ENCODE measurements at regions not wholly inside any gene's neighbourhood (a gene's known extent, or its start where the extent isn't known, plus 50 kb on each side); places are given as distances from the start of the nearest gene placed in this dataset.
"Not testable (repeated sequence)": the region's sequence is repeated elsewhere in the genome, so short reads cannot be mapped to it uniquely, and the experiment has no call there.

DNA sequence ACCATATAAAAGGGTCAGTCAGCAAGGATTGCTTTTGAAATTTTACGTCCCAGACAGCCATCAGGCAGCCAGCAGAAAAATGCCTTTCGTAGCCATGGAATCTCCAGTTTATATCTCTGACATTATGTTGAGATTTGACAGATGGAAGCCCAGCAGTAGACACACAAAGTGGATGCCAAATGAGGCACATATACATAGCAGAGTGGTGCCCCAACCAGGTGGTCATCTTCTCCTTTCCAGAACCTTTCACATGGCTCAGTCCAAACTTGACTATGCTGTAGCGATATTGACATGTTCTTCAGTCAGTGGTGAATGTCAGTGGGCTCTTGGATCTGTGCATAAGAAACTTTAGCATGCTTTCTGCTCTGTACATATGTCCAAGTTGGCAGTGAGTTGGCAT, 123.3 kb upstream of the GBE1 start:
- in situ Hi-C loops (cut with HindIII; ENCODE audit: low sequenced_read_pairs), result no loop called here

DNA sequence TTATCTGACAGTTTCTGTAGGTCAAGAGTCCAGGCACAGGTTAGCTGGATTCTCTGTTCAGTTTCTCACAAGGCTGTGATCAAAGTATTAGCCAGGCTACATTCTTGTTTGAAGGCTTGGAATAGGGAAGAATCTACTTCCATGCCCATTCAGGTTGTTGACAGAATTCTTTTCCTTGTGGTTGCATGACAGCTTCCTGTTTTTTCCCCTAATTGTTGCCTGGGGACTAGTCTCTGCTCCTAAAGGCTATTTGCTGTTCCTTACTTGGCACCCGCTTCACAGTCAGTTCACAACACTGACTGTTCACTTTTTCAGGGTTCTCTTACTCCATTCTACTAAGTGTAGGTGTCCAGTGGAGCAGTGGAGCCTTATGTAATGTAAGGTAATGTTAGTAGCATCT, 115.4 kb upstream of the GBE1 start:
- in situ Hi-C loops (cut with HindIII; ENCODE audit: low sequenced_read_pairs), result no loop called here

DNA sequence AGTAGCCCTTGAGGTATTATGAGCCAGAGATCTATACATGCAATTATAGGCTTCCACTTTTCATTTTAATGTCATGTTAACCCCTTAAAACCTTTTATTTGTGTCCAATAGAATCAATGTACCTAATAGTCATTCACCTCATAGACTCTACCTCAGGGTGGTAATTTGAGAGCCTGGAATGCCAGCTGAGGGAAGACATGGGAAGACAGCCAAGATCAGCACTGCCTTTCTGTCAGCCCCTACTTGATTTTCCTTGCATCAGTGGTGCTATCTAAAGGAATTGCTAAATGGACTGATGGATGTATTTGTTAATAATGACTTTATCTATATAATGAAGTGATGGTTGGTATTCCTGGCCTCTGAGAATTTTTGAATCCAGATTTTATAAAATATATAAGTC, 113.3 kb upstream of the GBE1 start:
- in situ Hi-C loops (cut with HindIII; ENCODE audit: low sequenced_read_pairs), result no loop called here

DNA sequence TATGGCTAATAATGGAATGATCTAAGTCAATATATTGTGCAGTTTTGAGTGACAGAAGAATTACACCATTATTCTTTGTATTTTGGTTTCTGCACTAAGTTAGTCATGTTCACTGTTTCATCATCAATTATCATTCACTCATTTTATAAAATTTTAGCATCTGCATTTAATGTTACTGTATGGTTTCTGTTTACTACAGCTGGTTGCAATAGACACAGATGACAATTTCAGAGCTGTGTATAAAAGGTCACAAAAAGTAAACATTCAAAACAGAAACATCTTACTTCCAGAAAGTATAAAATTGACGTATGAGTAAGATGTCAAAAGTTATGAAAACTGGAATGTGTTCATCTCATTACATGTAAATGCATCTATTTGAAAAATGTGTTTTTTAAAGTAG, 111.1 kb upstream of the GBE1 start:
- in situ Hi-C loops (cut with HindIII; ENCODE audit: low sequenced_read_pairs), result no loop called here

DNA sequence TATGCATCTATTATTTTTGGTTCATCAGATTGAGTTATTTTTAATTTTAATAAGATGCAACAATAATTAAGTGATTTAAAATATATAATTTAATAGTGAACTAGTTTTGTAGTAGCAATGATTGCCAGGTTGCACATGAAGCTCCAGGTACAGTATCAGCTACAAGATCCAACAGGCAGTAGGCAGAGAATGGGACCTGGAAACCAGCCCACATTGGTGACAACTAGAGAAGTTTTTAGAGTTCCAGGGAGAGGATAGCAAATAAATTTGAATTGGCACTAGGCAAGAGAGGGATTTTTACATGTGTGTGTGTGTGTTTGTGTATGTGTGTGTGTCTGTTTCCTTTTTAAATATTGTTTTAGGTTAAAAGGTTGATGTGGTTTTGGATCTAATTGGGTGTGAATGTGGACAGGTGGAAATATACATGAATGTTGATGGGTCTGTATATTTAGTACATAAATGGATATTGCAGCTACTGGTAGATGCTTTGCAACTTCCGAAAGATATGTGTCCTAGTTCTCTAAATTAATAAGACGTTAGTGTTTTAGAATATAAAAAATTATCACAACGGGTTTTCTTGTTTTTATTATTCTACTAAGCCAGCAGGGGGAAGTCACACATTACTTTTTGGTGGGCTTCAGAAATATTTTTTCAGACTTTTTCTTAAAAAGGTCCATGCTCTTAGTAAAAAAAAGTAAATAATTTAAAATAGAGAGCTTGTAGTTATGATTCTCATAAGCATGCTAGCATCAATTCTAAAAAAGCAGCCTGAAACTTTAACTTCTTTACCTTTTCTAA, 110.1 kb upstream of the GBE1 start:
- in situ Hi-C loops (cut with HindIII; ENCODE audit: low sequenced_read_pairs), result no loop called here

DNA sequence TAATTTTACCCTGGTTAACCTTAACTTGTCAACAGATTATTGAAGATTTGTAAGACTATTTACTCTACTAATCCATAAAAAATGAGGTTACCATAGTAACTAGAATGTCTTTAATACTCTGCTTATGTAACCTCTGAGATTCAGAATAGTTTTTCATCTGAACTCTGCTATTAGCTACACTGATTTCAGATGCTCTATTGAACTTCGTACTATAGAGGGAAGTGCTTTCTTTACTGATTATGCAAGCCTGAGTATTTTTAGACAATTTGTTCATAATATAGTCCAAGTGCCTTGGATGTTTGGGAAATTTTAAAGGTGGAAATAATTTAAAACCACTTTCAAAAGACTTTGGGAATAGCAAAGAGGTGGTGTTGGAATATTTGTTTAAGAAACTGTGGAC, 107.9 kb upstream of the GBE1 start:
- in situ Hi-C loops (cut with HindIII; ENCODE audit: low sequenced_read_pairs), result no loop called here

DNA sequence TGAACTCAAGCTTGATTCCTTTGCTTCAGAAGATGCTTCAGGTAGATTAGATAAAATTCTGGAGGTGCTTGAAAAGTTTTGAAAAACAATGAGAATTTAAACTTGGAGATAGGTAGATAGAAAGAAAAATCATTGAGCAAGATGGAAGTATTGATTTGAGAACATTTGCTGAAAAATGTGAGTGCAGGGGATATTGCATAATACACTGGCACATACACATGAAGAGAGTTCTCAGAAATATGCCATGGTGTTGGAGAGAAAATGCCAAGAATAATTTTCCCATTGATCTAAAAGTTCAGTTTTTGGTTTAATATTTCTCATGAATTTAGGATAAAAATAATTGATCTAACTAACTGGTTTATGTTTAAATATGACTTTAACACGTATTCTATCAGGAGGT, 107.2 kb upstream of the GBE1 start:
- in situ Hi-C loops (cut with HindIII; ENCODE audit: low sequenced_read_pairs), result no loop called here

DNA sequence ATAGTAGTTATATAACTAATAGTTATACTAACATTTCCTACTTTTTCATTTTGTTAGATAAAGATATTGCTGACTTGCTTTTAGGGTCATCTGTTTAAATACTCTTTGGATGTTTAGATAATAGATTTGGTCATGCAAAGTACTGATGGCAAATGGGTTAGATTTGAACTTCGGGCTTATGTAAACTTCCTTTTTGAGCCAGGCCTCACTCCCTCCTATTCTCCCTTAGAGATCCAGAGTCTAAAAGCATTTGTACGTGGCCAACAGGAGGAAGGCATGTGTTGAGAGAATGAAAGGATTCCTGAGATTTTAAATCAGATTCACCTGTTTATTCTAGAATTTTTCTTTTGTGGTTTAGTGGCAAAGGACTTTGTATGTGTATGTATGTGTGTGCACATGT, 106.4 kb upstream of the GBE1 start:
- in situ Hi-C loops (cut with HindIII; ENCODE audit: low sequenced_read_pairs), result no loop called here

DNA sequence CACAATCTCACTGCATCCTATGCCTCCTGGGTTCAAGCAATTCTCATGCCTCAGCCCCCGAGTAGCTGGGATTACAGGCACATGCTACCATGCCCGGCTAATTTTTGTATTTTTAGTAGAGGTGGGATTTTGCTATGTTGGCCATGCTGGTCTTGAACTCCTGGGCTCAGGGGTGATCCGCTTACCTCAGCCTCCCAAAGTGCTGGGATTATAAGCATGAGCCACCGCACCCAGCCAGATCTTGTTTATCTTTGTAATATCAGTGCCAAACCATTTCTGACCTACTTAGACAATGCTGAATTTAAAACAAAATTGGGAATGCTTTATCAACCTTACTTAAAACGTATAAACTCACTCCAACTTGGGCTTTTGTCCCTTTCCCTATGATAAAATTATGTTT, 103.7 kb upstream of the GBE1 start:
- in situ Hi-C loops (cut with HindIII; ENCODE audit: low sequenced_read_pairs), result not testable (repeated sequence)

DNA sequence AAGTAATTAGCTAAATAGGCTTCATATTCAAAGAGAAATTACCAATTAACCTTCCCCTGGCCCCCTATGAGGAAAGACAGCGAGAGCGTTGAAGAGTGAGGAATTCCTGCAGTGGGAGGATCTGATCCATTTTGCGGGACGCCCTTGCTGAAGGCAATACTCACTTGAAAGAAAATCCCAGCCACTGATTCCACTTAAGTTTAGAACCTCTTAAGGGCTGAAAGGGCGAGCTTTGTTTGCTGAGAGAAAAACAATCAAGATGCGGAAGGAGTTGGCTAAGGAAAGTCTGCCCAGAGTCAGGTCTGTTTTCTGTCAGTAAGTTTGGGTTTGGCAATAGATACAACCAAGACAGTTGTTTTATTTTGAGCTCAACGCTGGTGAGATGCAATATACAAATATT, 102.8 kb upstream of the GBE1 start:
- in situ Hi-C loops (cut with HindIII; ENCODE audit: low sequenced_read_pairs), result no loop called here

DNA sequence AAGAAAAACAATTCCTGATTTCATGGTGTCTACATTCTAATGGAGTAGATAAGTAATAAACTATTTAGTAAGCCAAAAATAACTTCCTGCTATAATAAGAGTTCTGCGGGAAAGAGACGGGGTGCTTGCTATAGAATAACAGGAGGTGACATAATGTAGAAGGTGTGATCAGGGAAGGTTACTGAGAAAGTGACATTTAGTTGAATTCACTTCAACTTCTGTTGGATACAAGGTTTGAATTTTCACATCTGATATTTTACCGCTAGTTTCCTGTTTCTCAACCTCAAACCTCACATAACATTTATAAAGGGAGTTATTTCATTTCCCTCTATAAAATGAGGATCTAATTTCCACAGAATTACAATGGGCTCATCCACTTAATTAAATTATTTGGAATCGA, 102.3 kb upstream of the GBE1 start:
- in situ Hi-C loops (cut with HindIII; ENCODE audit: low sequenced_read_pairs), result no loop called here

DNA sequence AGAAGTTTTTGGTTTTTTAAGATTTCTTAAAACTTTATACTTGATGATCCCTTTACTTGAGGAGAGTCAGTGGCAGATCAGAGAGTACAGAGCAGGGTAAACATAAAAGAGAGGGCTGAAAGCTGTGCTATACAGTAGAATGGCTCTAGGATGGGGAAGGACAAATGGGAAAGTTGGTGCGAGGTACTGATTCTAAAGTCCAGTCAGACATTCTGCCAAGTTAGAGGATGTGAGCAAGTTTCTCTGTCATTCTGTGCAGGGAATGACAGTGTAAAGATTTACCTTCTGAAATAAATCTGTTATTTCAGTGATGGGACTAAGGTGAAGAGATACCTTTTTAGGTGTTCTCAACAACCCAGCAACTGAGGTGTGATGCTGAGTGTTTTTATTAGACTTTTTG, 100.1 kb upstream of the GBE1 start:
- in situ Hi-C loops (cut with HindIII; ENCODE audit: low sequenced_read_pairs), result no loop called here

DNA sequence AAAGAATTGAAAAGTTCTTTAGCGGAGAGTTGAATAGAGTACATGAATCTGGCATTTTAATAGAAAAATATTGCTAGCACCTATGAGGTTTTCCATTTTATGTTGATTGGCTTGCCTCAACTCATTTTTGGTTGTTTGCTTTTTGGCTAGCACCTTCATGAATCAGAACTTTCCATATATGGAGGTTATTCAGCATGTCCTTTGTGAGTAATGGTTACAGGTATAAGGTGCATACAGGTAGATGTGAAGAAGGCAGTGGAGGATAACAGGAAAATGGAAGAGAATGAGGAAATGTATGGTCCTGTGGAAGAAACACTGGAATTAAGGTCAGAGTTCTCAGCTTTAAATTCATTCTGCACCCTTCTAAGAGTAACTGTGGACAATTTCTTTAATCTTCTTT, 98.1 kb upstream of the GBE1 start:
- in situ Hi-C loops (cut with HindIII; ENCODE audit: low sequenced_read_pairs), result no loop called here

DNA sequence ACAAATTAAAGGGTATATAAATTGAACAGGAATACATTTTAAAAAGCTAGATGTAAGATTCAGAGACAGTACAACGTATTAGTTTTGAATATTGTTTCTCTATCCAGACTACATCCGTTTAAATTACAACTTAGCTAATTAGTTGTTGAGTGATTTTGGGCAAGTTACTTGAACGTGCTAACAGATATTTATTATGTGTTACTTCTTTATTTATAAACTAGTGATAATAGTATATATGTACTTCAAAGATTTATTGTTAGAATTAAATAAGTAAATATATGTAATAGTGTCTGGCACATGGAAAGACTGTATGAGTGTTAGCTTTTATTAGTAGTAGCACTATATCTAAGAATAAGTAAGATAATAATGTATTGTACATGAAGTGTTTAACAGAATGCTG, 92.0 kb upstream of the GBE1 start:
- in situ Hi-C loops (cut with HindIII; ENCODE audit: low sequenced_read_pairs), result no loop called here

DNA sequence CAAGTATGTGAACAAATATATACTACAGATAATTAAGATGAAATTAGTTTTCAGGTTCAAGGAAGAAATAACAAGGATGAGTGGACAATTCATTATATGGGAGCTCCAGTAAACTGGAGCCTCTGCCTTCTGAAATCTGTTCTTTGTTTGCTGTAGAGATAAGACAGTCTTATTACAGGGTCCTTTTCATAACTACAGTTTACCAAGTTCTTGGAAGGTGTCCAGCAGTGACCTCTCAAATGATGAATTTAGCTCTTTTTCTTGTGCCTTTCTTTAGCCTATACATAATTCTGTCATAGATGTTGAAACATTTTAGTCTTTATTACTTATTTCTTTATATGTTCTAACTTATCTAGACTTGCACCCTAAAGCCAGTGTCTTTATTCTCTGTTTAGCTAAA, 89.7 kb upstream of the GBE1 start:
- in situ Hi-C loops (cut with HindIII; ENCODE audit: low sequenced_read_pairs), result no loop called here

DNA sequence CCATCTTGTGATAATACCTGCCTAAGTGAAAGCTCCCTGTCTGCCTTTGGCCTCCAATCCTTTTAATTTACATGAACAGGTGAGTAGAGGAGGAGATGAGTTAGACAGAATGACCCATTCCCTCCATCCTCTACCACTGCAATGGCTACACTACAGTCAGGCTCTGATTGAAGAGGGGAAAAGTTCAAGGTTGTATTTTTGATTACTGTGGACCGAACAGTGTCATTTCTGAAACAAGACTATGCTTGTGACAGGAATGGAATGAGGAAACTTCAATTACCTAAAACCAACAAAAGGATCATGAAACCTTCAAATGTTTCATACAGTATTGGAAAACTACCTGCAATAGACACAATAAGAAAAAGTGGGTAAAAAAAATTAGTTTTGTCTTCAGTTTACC, 85.5 kb upstream of the GBE1 start:
- in situ Hi-C loops (cut with HindIII; ENCODE audit: low sequenced_read_pairs), result no loop called here

DNA sequence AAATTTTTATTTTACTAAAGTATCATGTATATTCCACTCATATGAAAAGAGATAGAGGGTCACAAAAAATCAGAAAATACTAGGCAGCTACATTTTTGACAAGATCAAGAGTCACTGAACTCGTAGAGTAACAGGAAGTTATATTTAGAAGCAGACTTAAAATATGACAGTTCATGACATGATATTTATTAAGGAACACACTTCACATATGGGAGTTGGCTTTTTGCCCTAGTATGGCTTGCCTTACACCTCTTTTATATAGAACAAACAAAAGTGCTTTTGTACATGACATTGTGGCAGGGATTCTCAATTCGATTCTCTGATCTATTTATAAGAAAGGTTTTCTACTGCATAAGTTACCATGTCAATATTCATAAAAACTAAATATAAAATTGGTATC, 80.1 kb upstream of the GBE1 start:
- in situ Hi-C loops (cut with HindIII; ENCODE audit: low sequenced_read_pairs), result no loop called here

DNA sequence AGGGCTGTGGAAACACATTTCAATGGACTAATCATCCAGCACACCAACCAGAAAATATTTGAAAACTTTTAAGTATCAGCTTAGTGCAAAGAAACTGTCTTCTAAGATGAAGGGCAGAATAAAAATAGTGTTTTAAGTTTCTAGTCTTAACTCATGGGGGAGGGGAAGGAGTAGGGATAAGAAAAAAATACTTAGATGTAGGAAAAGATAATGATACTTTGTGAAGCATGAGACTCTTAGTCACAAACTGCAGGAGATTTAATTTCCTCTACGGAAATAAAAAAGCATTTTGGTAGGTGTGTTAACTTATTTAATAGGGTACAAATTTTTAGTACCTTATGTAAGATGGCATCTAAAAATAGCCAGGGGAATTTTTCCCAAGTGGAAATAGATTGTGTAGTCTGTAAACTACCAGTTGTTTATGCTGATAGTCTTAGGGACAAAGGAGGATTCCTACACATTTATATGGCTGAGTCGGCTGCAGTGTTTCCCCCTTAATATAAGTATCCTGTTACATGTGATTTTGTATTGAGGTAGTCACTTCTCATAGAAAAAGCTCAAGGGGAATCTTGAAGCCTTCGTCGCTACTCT, 78.2 kb upstream of the GBE1 start:
- in situ Hi-C loops (cut with HindIII; ENCODE audit: low sequenced_read_pairs), result no loop called here

DNA sequence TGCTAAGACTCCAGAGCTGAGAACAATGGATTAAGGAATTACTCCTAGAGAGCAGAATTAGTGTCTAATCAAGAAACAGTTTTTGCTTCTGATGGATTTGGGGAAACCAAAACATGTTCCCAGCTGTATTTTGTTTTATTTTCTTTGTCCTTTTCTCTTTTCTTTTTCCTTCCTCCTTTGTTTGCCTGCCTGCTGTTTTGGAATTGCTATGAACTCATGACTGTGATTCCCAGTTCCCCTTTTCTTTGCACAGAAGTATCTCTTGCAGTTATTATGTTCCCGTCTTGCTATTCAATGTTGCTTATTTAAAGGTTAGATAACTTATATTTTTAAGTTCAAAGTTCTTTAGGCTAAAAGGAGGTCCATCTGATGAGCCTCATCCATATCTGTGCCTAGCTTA, 77.0 kb upstream of the GBE1 start:
- in situ Hi-C loops (cut with HindIII; ENCODE audit: low sequenced_read_pairs), result no loop called here

DNA sequence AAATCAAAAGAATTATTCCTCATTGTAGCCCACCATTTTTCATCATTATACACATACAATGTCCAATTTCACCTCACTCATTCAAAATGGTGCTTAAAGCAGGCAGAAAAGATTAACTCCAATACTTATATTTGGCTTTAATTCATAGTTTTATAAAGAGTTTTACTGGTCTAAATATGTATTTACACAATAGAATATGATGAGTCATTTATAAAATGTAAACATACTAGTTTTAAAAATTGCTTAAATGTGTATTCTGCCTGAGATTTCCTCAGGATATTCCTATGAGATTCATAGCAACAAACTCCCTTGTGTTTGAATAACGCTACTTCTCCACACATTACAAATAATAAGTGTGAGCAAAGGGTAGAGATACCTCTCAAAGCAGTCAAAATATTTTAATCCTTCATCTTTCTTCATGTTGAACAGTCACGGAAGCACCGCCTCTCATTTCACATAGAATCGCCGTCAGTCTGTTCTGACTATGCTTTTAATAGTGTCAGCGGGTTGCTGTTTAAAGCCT, 75.7 kb upstream of the GBE1 start:
- in situ Hi-C loops (cut with HindIII; ENCODE audit: low sequenced_read_pairs), result no loop called here

DNA sequence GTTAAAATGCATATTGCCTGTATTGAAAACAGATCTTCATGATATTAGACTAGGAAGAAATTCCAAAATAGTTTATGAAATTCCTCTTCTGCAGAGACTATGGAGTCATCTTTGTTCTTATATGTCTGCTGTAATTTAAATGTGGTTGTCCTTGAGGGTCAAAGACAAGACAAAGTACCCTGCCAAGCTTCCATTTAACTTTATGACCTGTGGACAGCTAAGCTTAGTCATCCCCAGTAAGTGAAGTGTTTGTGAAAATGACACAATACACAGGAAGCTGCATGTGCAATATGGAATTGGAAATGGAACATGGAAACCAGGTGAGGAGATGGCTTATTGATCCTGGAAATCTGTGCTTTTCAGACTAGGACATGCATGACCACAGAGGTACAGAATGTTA, 68.5 kb upstream of the GBE1 start:
- in situ Hi-C loops (cut with HindIII; ENCODE audit: low sequenced_read_pairs), result no loop called here

DNA sequence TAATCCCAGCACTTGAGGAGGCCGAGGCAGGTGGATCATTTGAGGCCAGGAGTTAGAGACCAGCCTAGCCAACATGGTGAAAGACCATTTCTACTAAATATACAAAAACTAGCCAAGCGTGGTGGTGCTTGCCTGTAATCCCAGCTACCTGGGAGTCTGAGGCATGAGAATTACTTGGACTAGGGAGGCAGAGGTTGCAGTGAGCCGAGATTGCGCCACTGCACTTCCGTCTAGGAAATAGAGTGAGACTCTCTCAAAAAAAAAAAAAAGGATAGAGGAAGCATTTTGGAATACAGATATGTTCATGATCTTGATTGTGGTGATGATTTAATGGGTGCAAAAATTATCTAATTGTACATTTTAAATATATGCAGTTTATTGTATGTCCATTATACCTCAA, 67.8 kb upstream of the GBE1 start:
- in situ Hi-C loops (cut with HindIII; ENCODE audit: low sequenced_read_pairs), result not testable (repeated sequence)

DNA sequence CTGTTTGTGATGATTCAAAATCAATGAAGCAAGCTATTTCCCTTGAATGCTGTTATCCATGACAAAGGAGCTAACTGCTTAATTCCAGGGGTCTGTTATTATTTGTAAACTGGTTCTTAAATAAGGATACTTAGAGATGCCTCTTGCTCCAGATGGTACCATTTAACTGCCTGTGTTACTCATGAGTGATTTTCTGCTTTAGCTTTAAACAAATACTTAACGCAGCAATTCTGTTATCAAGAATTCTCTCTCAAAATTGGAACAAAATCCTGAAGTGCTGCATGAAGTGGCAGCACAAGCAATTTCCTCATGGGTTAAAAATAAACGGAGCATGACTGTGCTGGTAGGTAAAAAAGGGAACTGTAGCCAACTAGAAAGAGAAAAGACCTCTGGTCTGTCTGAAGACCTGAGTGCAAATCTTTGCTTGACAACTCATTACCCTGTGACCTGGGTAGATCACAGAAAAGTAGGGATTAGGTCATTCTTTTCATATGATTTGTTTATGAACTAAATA, 62.5 kb upstream of the GBE1 start:
- in situ Hi-C loops (cut with HindIII; ENCODE audit: low sequenced_read_pairs), result no loop called here
